LNCAP (cell line): ENCODE measurements at regions not wholly inside any gene's neighbourhood (a gene's known extent, or its start where the extent isn't known, plus 50 kb on each side); places are given as distances from the start of the nearest gene placed in this dataset.

Experiments used
- TF ChIP-seq, protein P1 (sequence below): fragments of 450-650 bp; IDR thresholded peaks from 2 replicates; pipeline ENCODE4 v1.5.1; 2017; ENCODE audit warnings: mild to moderate bottlenecking

GRCh38 chr10:62658516-62658915, 146.0 kb upstream of the ADO start:
- TF ChIP-seq, protein P1, sequence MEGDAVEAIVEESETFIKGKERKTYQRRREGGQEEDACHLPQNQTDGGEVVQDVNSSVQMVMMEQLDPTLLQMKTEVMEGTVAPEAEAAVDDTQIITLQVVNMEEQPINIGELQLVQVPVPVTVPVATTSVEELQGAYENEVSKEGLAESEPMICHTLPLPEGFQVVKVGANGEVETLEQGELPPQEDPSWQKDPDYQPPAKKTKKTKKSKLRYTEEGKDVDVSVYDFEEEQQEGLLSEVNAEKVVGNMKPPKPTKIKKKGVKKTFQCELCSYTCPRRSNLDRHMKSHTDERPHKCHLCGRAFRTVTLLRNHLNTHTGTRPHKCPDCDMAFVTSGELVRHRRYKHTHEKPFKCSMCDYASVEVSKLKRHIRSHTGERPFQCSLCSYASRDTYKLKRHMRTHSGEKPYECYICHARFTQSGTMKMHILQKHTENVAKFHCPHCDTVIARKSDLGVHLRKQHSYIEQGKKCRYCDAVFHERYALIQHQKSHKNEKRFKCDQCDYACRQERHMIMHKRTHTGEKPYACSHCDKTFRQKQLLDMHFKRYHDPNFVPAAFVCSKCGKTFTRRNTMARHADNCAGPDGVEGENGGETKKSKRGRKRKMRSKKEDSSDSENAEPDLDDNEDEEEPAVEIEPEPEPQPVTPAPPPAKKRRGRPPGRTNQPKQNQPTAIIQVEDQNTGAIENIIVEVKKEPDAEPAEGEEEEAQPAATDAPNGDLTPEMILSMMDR: no peak

DNA sequence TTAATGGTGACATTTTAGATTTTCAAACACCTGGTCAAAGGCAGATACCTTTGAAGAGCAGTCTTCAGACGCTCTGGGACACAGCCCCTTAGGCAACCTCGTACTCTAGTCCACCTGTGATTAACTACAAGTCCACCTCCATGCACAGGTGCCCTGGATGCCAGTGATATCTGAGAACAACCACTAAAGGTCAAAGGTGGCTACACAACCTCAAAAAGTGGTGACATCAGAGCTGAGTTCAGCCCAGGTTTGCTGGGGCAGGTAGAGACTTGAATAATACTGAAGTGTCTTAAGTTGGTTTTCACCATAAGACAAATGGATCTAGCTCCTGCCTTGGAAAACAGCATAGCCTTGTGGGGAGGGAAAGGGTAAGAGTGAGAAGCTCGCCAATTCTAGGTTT, 143.4 kb upstream of the ADO start:
- TF ChIP-seq, protein P1: no peak

DNA sequence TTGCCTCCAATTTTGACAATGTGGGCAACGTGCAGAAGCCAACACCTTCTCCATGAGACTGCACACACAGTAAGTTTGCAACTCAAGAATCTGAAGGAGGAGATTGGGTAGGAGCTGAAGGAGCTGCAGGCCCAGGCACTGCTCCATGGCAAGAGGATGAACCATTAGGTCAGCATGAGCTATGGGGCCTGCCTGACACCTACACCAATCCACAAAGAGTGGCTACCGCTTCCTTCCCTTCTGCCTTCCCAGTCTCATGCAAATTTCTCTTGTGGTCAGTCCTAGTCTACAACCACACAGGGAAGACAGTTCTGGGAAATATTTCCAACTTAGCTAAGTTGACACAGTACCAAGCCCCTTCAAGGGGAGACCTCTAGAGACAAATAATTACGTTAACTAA, 142.0 kb upstream of the ADO start:
- TF ChIP-seq, protein P1: no peak

GRCh38 chr10:62665771-62666170, 138.7 kb upstream of the ADO start:
- TF ChIP-seq, protein P1: no peak

- TF ChIP-seq, protein P1: no peak
Observed at GRCh38 chr10:62666275-62666674, 138.2 kb upstream of the ADO start.

GRCh38 chr10:62669341-62669740, 135.2 kb upstream of the ADO start:
- TF ChIP-seq, protein P1: no peak

DNA sequence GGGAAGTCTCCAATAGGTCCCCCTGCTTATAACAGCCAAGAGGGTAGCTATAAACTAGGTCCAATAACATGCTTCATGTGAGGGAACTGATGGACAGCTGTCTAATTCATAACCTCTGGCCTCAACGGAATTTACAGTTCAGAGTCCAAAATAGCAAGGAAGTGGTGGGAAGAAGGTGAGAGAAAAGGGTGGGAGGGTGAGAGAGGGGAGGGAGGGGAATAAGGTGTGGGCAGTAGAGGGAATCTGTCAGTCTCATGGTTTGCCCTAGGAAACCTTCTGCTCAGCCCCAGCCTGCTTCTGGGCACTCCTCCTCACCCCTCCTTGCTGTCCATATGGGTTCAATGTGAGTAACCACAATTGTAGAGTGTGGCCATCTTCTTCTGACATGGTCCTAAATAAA, 133.4 kb upstream of the ADO start:
- TF ChIP-seq, protein P1: no peak

- TF ChIP-seq, protein P1: no peak
Observed at GRCh38 chr10:62681211-62681940, 123.1 kb upstream of the ADO start.
